H54 (cell line): ENCODE measurements at regions not wholly inside any gene's neighbourhood (a gene's known extent, or its start where the extent isn't known, plus 50 kb on each side); places are given as distances from the start of the nearest gene placed in this dataset.

ENCODE experiments used
- DNase-seq: peaks from one replicate; pipeline ENCODE4 v3.0.0; 2011; ENCODE audit warnings: low spot score, mixed read lengths; ENCODE audit not compliant: insufficient read length
- FAIRE-seq: peaks from 3 replicates; lab custom pipeline; 2011; peaks lifted over from hg19 to GRCh38; lab: Jason Lieb, UNC
- POLR2A ChIP-seq: IDR thresholded peaks from 2 replicates; pipeline ENCODE4 v1.6.1; 2011; ENCODE audit warnings: low read depth, mild to moderate bottlenecking, low read length

- FAIRE-seq (no peak), DNase-seq (no peak)
- no peak for TF ChIP-seq POLR2A
These were observed 239.9 kb upstream of the TPM1 start for GRCh38 chr15:62802612-62803011.

- no peak for TF ChIP-seq POLR2A
- DNase-seq (no peak), FAIRE-seq (no peak)
These were observed 238.6 kb upstream of the TPM1 start for GRCh38 chr15:62803856-62804400.

- no peak for TF ChIP-seq POLR2A
- FAIRE-seq (no peak), DNase-seq (no peak)
These were observed 237.0 kb upstream of the TPM1 start for GRCh38 chr15:62805502-62805901.

- DNase-seq (no peak), FAIRE-seq (no peak)
- no peak for TF ChIP-seq POLR2A
These were observed 234.9 kb upstream of the TPM1 start for GRCh38 chr15:62807539-62808130.

- FAIRE-seq (no peak), DNase-seq (peak; percentile 12)
- no peak for TF ChIP-seq POLR2A
These were observed 233.2 kb upstream of the TPM1 start for GRCh38 chr15:62809115-62809967.

GRCh38 chr15:62809968-62810260, 232.6 kb upstream of the TPM1 start:
- no peak for TF ChIP-seq POLR2A
- FAIRE-seq (no peak), DNase-seq (no peak)

GRCh38 chr15:62812515-62812835, 230.1 kb upstream of the TPM1 start:
- DNase-seq, result no peak
- FAIRE-seq, result no peak
- TF ChIP-seq POLR2A, result no peak

- no peak for TF ChIP-seq POLR2A
- FAIRE-seq (no peak), DNase-seq (no peak)
These were observed 226.0 kb upstream of the TPM1 start for GRCh38 chr15:62816342-62817069.

GRCh38 chr15:62818691-62819090, 223.9 kb upstream of the TPM1 start:
- FAIRE-seq (no peak), DNase-seq (no peak)
- TF ChIP-seq POLR2A, result no peak

GRCh38 chr15:62821384-62822131, 221.0 kb upstream of the TPM1 start:
- TF ChIP-seq POLR2A, result no peak
- no peak for FAIRE-seq

GRCh38 chr15:62822228-62822627, 220.3 kb upstream of the TPM1 start:
- DNase-seq (no peak), FAIRE-seq (no peak)
- no peak for TF ChIP-seq POLR2A

More at GRCh38 chr15:62821384-62822131, 221.0 kb upstream of the TPM1 start:
- DNase-seq, result no peak

GRCh38 chr15:62823561-62823960, 219.0 kb upstream of the TPM1 start:
- TF ChIP-seq POLR2A, result no peak
- no peak for FAIRE-seq
- no peak for DNase-seq
